ENCODE measurements at regions not wholly inside any gene's neighbourhood (a gene's known extent, or its start where the extent isn't known, plus 50 kb on each side); places are given as distances from the start of the nearest gene placed in this dataset.

- no peak overlapping the region for H3K4me3 ChIP-seq (ENCODE audit: low read length)
- no peak for DNase-seq (ENCODE audit: low read depth)
- TF ChIP-seq CTCF (IDR thresholded peaks at IDR 0.05; ENCODE audit: insufficient read depth, low read depth, low read length, missing control alignments), result no peak
These were observed 1236.2 kb downstream of the BRD1 start for GRCh38 chr22:48591286-48592065.

GRCh38 chr22:48589901-48590300, 1237.8 kb downstream of the BRD1 start:
- no peak for DNase-seq (ENCODE audit: low read depth)
- no peak for TF ChIP-seq CTCF (IDR thresholded peaks at IDR 0.05; ENCODE audit: insufficient read depth, low read depth, low read length, missing control alignments)
- no peak overlapping the region for H3K4me3 ChIP-seq (ENCODE audit: low read length)

GRCh38 chr22:48588878-48589450, 1238.7 kb downstream of the BRD1 start:
- H3K4me3 ChIP-seq (ENCODE audit: low read length), result no peak overlapping the region
- DNase-seq (ENCODE audit: low read depth), result no peak
- no peak for TF ChIP-seq CTCF (IDR thresholded peaks at IDR 0.05; ENCODE audit: insufficient read depth, low read depth, low read length, missing control alignments)

- no peak for TF ChIP-seq CTCF (IDR thresholded peaks at IDR 0.05; ENCODE audit: insufficient read depth, low read depth, low read length, missing control alignments)
- no peak for DNase-seq (ENCODE audit: low read depth)
- H3K4me3 ChIP-seq (ENCODE audit: low read length), result no peak overlapping the region
These were observed 1239.4 kb downstream of the BRD1 start for GRCh38 chr22:48588151-48588877.

- TF ChIP-seq CTCF (IDR thresholded peaks at IDR 0.05; ENCODE audit: insufficient read depth, low read depth, low read length, missing control alignments), result no peak
- no peak for DNase-seq (ENCODE audit: low read depth)
- H3K4me3 ChIP-seq (ENCODE audit: low read length), result no peak overlapping the region
These were observed 1240.3 kb downstream of the BRD1 start for GRCh38 chr22:48587236-48587865.

GRCh38 chr22:48586799-48587185, 1240.9 kb downstream of the BRD1 start:
- no peak for TF ChIP-seq CTCF (IDR thresholded peaks at IDR 0.05; ENCODE audit: insufficient read depth, low read depth, low read length, missing control alignments)
- DNase-seq (ENCODE audit: low read depth), result no peak
- H3K4me3 ChIP-seq (ENCODE audit: low read length), result no peak overlapping the region

All from epithelial cell of esophagus (primary cell).